ENCODE measurements at regions not wholly inside any gene's neighbourhood (a gene's known extent, or its start where the extent isn't known, plus 50 kb on each side); places are given as distances from the start of the nearest gene placed in this dataset.

DNA sequence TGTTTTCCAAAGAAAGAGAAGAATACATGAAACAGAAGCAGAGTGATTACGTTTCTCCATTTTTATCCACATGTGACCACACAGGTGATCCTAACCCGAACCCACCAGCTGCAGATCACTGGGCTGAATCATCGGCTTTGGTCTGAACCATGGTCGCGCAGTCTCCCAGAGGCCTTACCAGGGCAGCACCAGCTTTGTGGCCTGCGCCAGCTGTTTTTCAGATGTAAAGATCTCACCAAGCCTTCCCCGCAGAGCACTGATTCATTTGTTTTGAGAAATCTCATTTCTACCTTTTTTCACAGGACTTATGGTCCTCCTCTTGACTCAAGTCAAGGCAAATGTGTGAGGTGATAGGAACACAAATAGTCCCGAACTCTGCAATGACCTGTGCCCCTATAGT is 207.0 kb upstream of the PPP2R2D start:
- no peak for TF ChIP-seq CTCF (IDR thresholded peaks at IDR 0.05)
- TF ChIP-seq POLR2A (IDR thresholded peaks at IDR 0.05): no peak

Data from body of pancreas (tissue), 4 donors.